HG03469 (cell line): ENCODE measurements at regions not wholly inside any gene's neighbourhood (a gene's known extent, or its start where the extent isn't known, plus 50 kb on each side); places are given as distances from the start of the nearest gene placed in this dataset.
"Not testable (repeated sequence)": the region's sequence is repeated elsewhere in the genome, so short reads cannot be mapped to it uniquely, and the experiment has no call there.

Experiments
- ATAC-seq: cut with Tn5 transposase; IDR thresholded peaks from one replicate; pipeline ENCODE4 v1.9.1; 2021; ENCODE audit warnings: mild to moderate bottlenecking, moderate library complexity, moderate number of reproducible peaks; ENCODE audit not compliant: unreplicated experiment

DNA sequence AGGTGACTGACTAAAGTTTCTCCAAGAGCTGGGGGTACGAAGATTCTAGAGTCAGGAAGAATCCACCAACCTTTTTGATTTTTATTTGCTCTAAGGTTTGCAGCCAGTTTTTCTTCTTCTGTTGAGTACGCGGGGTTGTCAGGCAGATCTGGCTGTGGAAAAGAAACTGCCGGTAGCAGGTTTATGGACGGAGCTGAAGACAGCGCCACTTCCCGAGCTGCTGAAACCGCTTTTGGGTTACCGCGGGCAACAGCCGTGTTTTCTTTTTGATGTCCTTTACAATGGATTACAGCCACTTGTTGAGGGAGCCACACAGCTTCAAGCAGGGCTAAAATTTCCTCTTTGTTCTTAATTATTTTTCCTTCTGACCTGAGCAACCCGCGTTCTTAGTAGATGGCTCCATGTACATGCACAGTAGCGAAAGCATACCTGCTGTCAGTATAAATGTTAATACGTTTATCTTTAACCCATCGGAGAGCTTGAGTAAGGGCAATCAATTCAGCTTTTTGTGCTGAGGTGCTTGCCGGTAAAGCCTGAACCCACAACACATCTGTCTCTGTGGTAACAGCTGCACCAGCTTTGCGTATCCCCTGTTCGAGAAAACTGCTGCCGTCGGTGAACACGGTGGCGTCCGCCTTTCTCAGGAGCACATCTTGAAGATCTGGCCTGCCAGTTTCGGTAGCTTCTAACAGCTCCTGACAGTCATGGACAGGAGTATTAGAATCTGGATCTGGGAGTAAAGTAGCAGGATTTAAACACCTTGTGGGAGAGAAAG, 674.3 kb downstream of the TMEM121 start:
- ATAC-seq = no peak

DNA sequence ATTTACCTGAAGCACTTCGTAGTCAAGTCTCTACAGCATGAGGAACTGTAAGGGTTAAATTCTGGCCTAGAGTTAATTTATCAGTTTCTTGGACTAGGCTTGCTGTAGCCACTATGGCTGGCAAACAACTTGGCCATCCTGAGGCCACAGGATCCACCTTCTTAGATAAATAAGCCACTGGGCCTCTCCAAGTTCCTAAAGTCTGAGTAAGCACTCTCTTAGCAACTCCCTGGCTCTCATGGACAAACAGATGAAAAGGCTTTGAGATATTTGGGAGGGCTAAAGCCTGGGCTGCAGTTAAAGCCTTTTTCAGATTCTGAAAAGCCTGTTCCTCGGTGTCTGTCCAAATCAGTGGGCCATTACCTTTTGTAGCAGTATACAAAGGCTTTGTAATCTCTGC, 675.0 kb downstream of the TMEM121 start:
- ATAC-seq = no peak

DNA sequence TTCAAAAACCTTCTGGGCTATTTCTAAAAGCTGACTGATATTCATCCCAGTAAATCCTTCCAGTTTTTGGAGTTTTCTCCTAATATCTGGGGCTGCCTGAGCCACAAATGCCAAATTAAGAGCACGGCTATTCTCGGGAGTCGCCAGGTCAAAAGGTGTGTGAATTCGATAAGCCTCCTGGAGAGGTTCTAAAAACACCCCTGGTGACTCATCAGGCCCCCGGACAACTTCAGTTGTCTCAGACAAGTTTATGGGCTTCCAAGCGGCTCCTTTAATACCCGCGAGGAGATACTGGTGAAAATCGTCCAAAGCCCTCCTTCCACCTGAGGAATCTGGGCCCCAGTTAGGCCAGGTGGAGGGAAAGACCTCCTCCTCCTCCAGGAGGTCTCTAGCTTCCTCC, 677.1 kb downstream of the TMEM121 start:
- ATAC-seq = no peak

- no peak for ATAC-seq
Observed at GRCh38 chr14:106204063-106204462, 677.7 kb downstream of the TMEM121 start.

GRCh38 chr14:106207316-106207715, 680.9 kb downstream of the TMEM121 start:
- no peak for ATAC-seq

DNA sequence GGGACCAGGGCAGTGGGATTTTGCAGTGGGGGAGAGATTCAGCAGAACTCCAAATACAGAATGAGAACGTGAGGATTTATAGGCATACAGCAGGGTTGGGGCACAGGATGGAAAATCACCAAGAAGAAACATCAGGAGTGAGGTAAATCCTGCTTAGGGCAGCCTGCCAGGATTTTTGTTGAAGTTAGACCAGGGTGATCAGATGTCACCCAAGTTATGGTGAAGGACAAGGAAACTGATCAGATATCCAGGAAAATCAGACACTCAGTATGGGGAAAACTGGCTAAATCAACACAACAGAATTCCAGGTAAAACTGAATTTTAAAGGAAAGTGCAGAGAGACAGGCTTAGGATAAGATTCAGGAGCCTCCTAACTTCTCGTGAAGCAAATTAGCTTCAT, 682.4 kb downstream of the TMEM121 start:
- no peak for ATAC-seq

GRCh38 chr14:106209755-106210154, 683.4 kb downstream of the TMEM121 start:
- ATAC-seq = no peak

GRCh38 chr14:106210650-106211049, 684.3 kb downstream of the TMEM121 start:
- no peak for ATAC-seq

DNA sequence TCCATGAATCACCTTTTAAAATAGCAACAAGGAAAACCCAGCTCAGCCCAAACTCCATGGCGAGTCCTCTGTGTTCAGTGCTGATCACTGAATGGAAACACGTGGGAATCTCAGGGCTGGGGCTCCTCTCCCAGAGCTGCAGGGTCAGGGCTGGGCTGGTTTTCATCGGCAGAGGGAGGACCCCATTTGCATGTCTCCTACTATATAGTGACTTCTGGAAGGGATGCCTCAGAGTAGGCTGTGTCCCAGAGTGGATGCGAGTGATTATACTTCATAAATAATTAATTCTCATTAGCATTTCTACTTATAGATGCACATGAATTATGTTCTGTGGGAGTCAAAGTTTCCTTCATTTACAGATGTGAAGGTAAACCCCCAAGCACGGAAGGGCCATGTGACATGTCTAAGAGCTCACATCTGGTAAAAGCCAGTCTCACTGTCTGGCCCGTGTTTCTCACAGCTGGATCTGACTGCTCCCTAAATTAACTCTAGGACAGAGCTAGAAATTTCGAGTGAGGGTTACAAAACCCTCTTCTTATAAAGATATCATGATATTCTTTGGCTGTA, 685.0 kb downstream of the TMEM121 start:
- ATAC-seq = no peak

DNA sequence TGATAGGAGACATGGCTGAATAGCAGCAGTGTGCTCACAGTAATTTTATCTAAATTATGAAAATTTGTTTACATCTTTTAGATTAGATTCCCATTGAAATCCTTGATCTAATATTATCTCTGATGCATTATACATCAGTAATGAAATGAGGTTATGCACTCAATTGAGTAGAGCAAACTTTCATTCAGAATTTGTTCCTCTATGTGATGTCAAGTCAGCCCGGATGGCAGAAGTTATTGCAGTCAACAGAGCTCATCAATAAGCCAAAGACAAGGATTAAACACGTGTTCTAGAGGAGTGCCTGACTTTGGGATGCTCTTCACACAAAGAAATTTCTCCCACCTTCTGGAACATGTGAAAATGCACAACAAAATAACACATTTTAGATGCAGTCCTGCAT, 688.8 kb downstream of the TMEM121 start:
- ATAC-seq = no peak

GRCh38 chr14:106216679-106217078, 690.3 kb downstream of the TMEM121 start:
- ATAC-seq = no peak

DNA sequence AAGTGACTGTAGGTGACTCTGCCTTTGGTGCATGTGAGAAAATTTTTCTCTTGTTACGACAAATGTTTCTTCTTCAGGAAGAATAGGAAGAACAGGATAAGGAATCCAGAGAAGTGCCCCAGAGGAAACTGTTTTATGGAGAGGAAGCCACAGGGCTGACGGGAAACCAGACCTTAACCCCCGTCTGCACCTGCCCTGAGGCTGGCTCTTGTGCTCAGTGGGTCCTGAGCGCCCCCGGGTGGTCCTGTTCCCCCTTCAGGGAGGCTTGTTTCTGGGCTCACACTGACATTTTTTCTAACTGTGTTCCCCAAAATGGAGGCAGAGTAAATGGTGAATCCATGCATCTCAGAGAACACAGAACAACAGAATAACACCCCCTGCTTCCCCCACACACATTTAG, 691.8 kb downstream of the TMEM121 start:
- ATAC-seq = no peak

DNA sequence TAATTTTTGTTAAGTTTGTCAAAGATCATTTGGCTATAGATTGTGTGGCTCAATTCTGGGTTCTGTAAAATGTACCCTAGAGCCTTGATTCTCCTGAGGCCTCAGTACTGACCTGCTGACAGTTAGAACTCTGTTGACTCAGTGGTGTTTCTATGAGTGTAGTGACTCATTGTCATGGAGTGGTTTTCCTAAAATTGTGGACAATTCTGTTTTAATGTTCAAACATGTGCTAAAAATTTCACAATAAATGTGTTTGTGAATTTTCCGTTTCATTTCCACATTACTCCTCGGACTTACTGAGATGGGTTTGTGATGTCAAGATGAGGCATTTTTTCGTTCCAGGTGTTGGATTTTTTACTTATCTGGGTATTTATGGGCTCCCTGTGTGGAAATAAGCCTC, 695.9 kb downstream of the TMEM121 start:
- ATAC-seq = no peak

DNA sequence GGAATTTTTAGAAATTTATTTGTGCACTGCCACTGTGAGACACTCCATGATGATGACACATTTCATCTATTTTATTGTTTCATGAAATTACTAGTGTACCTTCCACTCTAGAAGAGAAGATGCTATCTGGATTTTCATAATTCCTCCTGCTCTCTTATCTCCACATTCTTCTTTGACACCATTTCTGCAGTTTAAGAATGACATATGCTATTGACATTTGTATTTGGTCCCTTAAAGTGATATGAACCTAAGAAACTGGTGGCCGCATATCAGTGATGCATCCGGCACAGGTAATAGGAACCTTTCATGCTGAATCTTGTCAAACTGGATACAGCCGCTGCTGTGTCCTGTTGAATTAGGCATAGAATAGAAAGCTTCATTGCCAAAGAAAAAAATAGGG, 696.3 kb downstream of the TMEM121 start:
- no peak for ATAC-seq

DNA sequence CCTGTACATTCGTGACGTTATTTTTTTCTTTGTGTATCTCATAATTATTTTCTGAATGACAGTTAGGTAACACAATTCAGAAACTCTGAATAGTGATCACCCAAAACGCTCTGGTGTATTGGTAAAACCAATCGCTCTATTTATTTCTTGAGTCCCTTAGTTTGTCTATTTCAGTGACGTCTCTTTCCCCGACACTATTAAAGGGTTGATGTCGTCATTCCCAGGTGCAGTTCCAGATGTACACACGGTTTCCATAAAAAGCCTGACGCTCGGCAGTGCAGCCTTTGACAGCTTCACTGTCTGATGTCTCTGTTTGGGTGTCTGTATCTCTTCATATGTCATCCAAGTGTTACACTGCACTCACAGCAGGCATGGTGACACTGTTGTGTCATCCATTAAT, 701.4 kb downstream of the TMEM121 start:
- no peak for ATAC-seq

GRCh38 chr14:106228541-106229158, 702.3 kb downstream of the TMEM121 start:
- ATAC-seq = no peak

GRCh38 chr14:106230071-106230470, 703.7 kb downstream of the TMEM121 start:
- ATAC-seq = no peak

GRCh38 chr14:106233191-106233590, 706.8 kb downstream of the TMEM121 start:
- ATAC-seq = not testable (repeated sequence)

GRCh38 chr14:106234525-106235254, 708.3 kb downstream of the TMEM121 start:
- not testable (repeated sequence) for ATAC-seq

- no peak for ATAC-seq
Observed at GRCh38 chr14:106235356-106236159, 709.2 kb downstream of the TMEM121 start.
